ENCODE measurements at regions not wholly inside any gene's neighbourhood (a gene's known extent, or its start where the extent isn't known, plus 50 kb on each side); places are given as distances from the start of the nearest gene placed in this dataset.
"Not testable (repeated sequence)": the region's sequence is repeated elsewhere in the genome, so short reads cannot be mapped to it uniquely, and the experiment has no call there.

DNA sequence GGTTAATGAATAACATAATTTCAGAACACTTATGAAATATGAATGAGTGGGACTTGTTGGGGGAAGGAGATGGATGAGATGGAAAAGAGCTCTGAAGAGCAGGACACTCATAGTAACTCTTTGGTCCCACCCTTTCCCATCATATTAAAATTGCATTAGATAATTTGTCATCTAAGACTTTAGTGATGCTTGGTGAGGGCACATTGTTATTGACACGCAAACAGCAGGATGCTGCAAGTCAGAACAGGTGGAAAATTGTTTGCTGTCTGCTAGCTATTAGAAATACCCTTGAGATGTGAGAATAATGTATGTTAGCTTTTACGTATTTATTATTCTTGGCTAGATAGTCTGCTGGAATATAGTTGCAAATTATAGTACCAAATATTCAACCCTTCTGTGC is 75.7 kb downstream of the TANC2 start:
- no peaks in the 10 kb centered on the region for H3K27me3 Mint-ChIP-seq (ENCODE audit: low read depth)
- H3K4me1 Mint-ChIP-seq (ENCODE audit: low read depth), result peaks cover 6% of the 10 kb centered on the region
- H3K4me3 Mint-ChIP-seq, result no peak overlapping the region
- no peaks in the 10 kb centered on the region for H3K36me3 Mint-ChIP-seq (ENCODE audit: insufficient read depth)
- no peaks in the 10 kb centered on the region for H3K9me3 Mint-ChIP-seq
- DNase-seq (no peak), ATAC-seq (no peak)

GRCh38 chr17:63042256-63042812 is 76.3 kb downstream of the TANC2 start:
- Mint-ChIP-seq H3K36me3 (ENCODE audit: insufficient read depth) (no peaks in the 10 kb centered on the region), H3K27me3 (ENCODE audit: low read depth) (no peaks in the 10 kb centered on the region), H3K4me1 (ENCODE audit: low read depth) (peaks cover 6% of the 10 kb centered on the region), H3K9me3 (no peaks in the 10 kb centered on the region), H3K4me3 (no peak overlapping the region)
- DNase-seq, result no peak
- ATAC-seq, result no peak

- not testable (repeated sequence) for H3K9me3 Mint-ChIP-seq; H3K4me1 Mint-ChIP-seq (ENCODE audit: low read depth)
Measured at GRCh38 chr17:63057560-63057959, 91.5 kb downstream of the TANC2 start.

DNA sequence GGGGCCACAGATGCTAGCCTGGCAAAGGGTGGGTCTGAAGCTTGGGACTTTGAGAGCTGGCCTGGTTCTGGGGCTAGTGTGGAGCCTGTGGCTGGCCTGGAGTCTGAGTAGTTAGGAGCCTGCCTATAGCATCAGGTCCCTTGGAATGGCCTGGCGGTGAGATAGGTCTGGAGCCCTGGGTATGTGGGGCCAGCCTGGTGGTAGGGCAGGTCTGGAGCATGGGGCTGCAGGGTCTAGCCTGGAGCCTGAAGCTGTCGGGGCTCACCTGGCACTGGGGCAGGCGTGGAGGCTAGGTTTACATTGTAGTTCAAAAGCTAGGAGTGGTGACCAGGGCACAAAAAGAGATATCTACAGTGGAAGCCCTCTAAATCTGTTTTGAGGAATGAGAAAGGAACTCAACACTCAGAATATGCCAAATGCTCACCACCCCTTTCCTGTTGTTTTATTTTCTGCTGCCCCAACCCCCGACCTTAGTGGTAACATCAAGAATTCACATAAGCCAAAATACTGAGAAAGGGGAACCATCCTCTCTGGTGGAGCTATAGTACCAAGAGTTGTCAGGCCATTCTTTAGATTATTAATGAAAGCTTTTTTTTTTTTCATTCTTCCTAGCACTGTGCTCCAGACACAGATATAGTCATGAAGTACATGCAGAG is 100.3 kb downstream of the TANC2 start:
- no peaks in the 10 kb centered on the region for H3K9me3 Mint-ChIP-seq
- H3K27me3 Mint-ChIP-seq (ENCODE audit: low read depth), result no peaks in the 10 kb centered on the region
- H3K4me3 Mint-ChIP-seq, result no peak overlapping the region
- H3K36me3 Mint-ChIP-seq (ENCODE audit: insufficient read depth), result peaks cover 2% of the 10 kb centered on the region
- H3K4me1 Mint-ChIP-seq (ENCODE audit: low read depth), result peaks cover 9% of the 10 kb centered on the region
- DNase-seq (no peak), ATAC-seq (no peak)

More at GRCh38 chr17:63057560-63057959, 91.5 kb downstream of the TANC2 start:
- not testable (repeated sequence) for H3K27me3 Mint-ChIP-seq (ENCODE audit: low read depth); H3K36me3 Mint-ChIP-seq (ENCODE audit: insufficient read depth); ATAC-seq; H3K4me3 Mint-ChIP-seq; DNase-seq

DNA sequence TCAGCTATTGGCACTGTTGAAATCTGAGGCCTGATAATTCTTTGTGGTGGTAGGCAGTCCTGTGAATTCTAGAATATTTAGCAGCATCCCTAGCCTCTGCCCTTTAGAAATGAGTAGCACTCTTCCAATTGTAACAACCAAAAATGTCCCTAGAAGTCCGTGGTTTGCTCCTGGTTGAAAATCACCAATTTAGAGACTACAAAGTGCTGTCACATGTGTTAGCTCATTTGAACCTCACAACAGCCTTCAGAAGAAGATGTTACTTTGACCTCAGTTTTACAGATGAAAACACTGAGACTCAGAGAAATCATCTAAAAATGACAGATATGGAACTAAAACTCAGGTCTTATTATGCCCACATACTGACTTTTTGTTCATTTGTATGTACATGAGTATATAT is 103.2 kb downstream of the TANC2 start:
- ATAC-seq, result peak in 1 of 2 donors; percentile 58
- no peaks in the 10 kb centered on the region for H3K27me3 Mint-ChIP-seq (ENCODE audit: low read depth)
- no peak overlapping the region for H3K4me3 Mint-ChIP-seq
- no peaks in the 10 kb centered on the region for H3K36me3 Mint-ChIP-seq (ENCODE audit: insufficient read depth)
- DNase-seq, result no peak
- H3K4me1 Mint-ChIP-seq (ENCODE audit: low read depth), result peaks cover 9% of the 10 kb centered on the region
- H3K9me3 Mint-ChIP-seq, result no peaks in the 10 kb centered on the region

GRCh38 chr17:63070031-63070430 is 104.0 kb downstream of the TANC2 start:
- Mint-ChIP-seq H3K36me3 (ENCODE audit: insufficient read depth) (no peaks in the 10 kb centered on the region), H3K27me3 (ENCODE audit: low read depth) (no peaks in the 10 kb centered on the region), H3K9me3 (no peaks in the 10 kb centered on the region), H3K4me1 (ENCODE audit: low read depth) (peaks cover 9% of the 10 kb centered on the region), H3K4me3 (no peak overlapping the region)
- ATAC-seq, result no peak
- DNase-seq, result no peak

- no peak overlapping the region for H3K4me3 Mint-ChIP-seq
- no peak for ATAC-seq
- no peak for DNase-seq
- H3K36me3 Mint-ChIP-seq (ENCODE audit: insufficient read depth), result no peaks in the 10 kb centered on the region
- H3K27me3 Mint-ChIP-seq (ENCODE audit: low read depth), result no peaks in the 10 kb centered on the region
- no peaks in the 10 kb centered on the region for H3K9me3 Mint-ChIP-seq
- H3K4me1 Mint-ChIP-seq (ENCODE audit: low read depth), result peaks cover 6% of the 10 kb centered on the region
Measured at GRCh38 chr17:63071797-63072196, 105.8 kb downstream of the TANC2 start.

DNA sequence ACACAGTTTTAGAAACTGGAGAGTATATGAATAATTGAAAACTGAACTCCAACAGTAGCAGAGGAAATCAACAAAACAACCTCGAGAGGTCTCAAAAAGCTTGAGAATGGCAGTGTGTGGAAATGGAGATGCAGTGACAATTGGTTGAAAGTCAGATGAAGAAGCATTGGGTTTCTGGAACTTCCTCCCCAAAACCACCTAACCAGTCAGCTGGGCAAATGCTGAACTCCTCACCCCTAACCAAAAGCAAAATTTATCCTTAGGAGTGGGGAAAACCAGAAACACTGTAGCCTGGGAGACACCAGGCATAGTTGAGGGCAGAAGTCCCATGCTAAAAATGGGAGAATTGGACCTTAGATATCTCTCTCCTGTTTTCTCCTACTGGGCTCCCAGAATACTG is 109.9 kb downstream of the TANC2 start:
- Mint-ChIP-seq H3K4me3 (no peak overlapping the region), H3K27me3 (ENCODE audit: low read depth) (no peaks in the 10 kb centered on the region), H3K4me1 (ENCODE audit: low read depth) (peaks cover 3% of the 10 kb centered on the region), H3K36me3 (ENCODE audit: insufficient read depth) (no peaks in the 10 kb centered on the region), H3K9me3 (no peaks in the 10 kb centered on the region)
- DNase-seq (no peak), ATAC-seq (no peak)

- Mint-ChIP-seq H3K4me3 (no peak overlapping the region), H3K4me1 (ENCODE audit: low read depth) (peaks cover 3% of the 10 kb centered on the region), H3K36me3 (ENCODE audit: insufficient read depth) (no peaks in the 10 kb centered on the region), H3K27me3 (ENCODE audit: low read depth) (no peaks in the 10 kb centered on the region), H3K9me3 (no peaks in the 10 kb centered on the region)
- no peak for ATAC-seq
- no peak for DNase-seq
Measured at GRCh38 chr17:63078707-63079106, 112.7 kb downstream of the TANC2 start.

DNA sequence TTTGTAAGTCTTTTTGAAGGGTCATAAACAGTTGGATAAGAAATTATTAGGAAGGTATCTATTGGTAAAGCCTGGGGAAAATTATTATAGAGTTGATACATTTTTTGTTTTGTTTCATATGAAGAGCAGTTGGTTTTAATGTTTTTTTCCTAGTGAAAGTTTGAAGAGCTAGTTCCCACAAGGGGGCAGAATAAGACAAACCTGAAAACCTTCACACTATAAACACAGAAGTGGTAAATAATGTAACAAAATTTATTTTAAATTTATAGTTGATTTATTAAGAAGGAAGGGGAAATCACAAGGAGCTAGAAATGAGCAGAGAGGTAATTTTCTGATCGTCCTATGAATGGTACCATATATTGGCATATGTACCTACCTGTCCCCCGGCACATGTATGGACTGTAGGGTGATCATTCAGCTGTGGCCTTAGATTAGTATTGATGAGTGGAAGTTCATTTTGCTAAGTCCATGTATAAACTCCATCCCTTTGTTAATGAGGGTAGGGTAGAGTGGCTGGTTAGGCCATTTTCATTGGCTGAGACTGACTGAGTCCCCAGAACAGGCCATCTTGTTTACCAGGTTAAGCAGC is 116.3 kb downstream of the TANC2 start:
- Mint-ChIP-seq H3K4me1 (ENCODE audit: low read depth) (no peaks in the 10 kb centered on the region), H3K27me3 (ENCODE audit: low read depth) (no peaks in the 10 kb centered on the region), H3K36me3 (ENCODE audit: insufficient read depth) (peaks cover 3% of the 10 kb centered on the region), H3K4me3 (no peak overlapping the region), H3K9me3 (peaks cover 10% of the 10 kb centered on the region)
- no peak for DNase-seq
- ATAC-seq, result no peak

DNA sequence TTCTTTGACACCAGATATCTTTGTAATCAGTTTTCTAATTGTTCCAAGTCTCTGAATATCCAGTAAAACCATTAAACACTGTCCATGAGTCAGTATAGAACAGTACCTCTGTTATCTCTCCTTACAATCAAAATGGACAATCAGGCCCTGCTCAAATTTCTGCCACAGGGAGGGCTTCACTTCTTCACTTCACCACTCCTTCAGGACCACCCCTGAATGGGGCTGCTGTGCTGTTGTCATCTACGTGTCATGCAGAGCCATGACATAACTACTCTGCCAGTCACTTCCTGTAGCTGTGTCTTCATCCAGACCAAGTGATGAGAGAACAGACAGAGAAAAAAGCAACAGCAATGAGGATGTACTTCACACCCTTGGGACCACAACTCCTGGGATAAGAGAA is 116.9 kb downstream of the TANC2 start:
- no peak for DNase-seq
- no peak overlapping the region for H3K4me3 Mint-ChIP-seq
- no peak for ATAC-seq
- H3K9me3 Mint-ChIP-seq, result peaks cover 10% of the 10 kb centered on the region
- H3K27me3 Mint-ChIP-seq (ENCODE audit: low read depth), result no peaks in the 10 kb centered on the region
- peaks cover 3% of the 10 kb centered on the region for H3K36me3 Mint-ChIP-seq (ENCODE audit: insufficient read depth)
- H3K4me1 Mint-ChIP-seq (ENCODE audit: low read depth), result no peaks in the 10 kb centered on the region

DNA sequence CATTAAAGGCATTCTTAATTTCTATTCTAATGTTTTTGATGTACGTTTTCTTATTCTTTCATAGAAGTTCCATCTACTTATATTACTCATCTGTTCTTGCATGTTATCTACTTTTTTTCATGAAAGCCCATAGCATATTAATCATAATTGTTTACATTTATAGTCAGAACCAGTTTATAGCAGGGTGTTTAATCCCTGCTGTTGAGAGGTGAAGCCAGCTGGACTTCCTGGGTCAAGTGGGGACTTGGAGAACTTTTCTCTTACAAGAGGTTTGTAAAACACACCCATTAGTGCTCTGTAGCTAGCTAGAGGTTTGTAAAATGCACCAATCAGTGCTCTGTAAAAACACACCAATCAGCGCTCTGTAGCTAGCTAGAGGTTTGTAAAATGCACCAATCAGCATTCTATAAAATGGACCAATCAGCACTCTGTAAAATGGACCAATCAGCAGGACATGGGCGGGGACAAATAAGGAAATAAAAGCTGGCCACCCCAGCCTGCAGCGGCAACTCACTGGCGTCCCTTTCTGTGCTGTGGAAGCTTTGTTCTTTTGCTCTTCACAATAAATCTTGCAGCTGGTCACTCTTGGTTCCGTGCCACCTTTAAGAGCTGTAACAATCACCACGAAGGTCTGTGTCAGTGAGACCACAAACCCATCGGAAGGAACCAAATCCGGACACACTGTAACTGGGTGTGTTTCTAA is 120.6 kb downstream of the TANC2 start:
- peaks cover 6% of the 10 kb centered on the region for H3K36me3 Mint-ChIP-seq (ENCODE audit: insufficient read depth)
- ATAC-seq, result no peak
- H3K27me3 Mint-ChIP-seq (ENCODE audit: low read depth), result no peaks in the 10 kb centered on the region
- peaks cover 14% of the 10 kb centered on the region for H3K9me3 Mint-ChIP-seq
- no peak overlapping the region for H3K4me3 Mint-ChIP-seq
- DNase-seq, result no peak
- H3K4me1 Mint-ChIP-seq (ENCODE audit: low read depth), result no peaks in the 10 kb centered on the region

DNA sequence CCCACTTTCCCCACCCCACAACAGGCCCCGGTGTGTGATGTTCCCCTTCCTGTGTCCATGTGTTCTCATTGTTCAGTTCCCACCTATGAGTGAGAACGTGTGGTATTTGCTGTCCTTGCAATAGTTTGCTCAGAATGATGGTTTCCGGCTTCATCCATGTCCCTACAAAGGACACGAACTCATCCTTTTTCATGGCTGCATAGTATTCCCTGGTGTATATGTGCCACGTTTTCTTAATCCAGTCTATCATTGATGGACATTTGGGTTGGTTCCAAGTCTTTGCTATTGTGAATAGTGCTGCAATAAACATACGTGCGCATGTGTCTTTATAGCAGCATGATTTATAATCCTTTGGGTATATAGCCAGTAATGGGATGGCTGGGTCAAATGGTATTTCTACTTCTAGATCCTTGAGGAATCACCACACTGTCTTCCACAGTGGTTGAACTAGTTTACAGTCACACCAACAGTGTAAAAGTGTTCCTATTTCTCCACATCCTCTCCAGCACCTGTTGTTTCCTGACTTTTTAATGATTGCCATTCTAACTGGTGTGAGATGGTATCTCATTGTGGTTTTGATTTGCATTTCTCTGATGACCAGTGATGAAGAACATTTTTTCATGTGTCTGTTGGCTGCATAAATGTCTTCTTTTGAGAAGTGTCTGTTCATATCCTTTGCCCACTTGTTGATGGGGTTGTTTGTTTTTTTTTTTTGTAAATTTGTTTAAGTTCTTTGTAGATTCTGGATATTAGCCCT is 124.5 kb downstream of the TANC2 start:
- not testable (repeated sequence) for H3K27me3 Mint-ChIP-seq (ENCODE audit: low read depth); H3K4me3 Mint-ChIP-seq; H3K4me1 Mint-ChIP-seq (ENCODE audit: low read depth); H3K36me3 Mint-ChIP-seq (ENCODE audit: insufficient read depth); ATAC-seq; DNase-seq
- peaks cover 14% of the 10 kb centered on the region for H3K9me3 Mint-ChIP-seq

DNA sequence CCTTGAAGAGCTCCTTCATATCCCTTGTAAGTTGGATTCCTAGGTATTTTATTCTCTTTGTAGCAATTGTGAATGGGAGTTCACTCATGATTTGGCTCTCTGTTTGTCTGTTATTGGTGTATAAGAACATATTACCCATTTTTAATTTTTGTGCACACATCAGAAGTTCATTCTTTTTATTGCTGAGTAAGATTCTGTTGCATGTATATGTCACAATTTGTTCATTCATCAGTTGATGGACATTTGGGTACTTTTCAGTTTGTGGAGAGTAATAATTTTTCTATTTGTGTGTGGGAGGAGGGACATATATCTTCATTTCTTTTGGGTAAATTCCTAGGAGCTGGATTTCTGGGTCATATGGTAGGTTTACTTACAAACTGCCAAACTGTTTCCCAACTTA is 125.9 kb downstream of the TANC2 start:
- not testable (repeated sequence) for DNase-seq; H3K36me3 Mint-ChIP-seq (ENCODE audit: insufficient read depth); H3K27me3 Mint-ChIP-seq (ENCODE audit: low read depth); ATAC-seq; H3K4me3 Mint-ChIP-seq; H3K4me1 Mint-ChIP-seq (ENCODE audit: low read depth); H3K9me3 Mint-ChIP-seq

All from activated T-cell treated with anti-CD3 and anti-CD28 coated beads, Interleukin-2, amount 50 U/mL, for 4 hours (primary cell).